ENCODE measurements at regions not wholly inside any gene's neighbourhood (a gene's known extent, or its start where the extent isn't known, plus 50 kb on each side); places are given as distances from the start of the nearest gene placed in this dataset.

DNA sequence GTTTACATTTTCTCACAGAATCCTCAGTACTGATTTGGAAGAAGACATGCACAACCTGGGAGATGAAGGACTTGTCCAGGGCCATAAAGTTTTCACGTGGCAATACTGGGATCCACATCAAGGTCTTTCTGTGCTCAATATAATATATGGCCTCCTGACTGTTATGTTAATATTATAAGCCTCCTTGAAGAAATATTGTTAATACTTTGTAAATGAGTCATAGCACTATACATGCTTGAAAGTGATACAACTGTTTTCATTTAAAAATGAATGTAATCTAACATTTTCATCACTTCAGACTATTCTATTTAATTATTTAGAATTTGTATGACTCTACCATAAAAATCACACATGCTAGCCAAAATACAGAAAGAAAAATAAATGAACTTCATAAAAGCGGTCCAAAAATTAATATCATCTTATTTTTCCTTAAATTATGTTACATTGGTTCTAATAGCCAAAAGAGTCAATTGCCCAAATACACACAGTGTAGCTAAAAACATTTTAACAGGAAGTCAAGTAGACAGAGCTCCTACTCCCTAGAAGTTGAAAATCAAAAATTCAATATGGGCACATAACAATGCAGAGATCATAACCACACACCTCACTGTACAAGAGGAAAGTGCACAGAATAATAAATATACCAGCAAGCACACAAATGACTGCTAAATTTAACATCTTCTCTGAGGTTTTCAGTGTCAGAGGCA lies 188.0 kb upstream of the HDDC2 start:
- no peak for DNase-seq

DNA sequence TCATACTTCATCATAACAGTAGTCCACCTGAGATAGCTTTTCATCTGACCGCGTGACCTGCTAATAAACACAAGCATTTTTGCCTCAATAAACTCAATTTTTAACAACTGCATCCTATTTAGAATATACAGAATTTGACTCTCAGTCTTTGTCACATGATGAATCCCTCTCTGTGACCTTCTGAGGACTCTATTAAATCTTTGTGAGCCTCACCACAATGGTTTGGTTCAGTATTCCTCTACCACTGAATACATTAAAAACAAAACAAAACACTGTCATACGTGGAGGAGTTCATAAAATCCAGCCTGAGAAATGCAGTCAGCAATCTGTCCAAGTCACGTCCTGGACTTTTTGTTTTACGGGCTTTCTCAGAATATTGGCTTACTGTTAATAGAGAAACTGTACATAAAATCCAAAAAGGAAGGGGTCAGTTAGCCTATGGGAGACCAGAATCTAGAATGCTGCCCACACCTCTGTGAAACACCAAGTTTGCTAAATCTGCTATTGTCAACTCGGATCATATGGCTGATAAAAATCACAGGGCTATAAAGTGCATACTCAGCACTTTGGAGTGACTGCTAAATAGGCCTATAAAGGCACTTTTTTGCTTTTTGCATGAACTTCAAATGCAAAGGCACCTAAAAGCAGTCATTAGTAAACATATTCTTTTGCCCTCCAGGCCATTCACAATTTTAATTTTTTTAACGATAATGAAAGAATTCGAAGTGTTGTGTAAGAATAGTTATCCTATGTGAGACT lies 190.3 kb upstream of the HDDC2 start:
- no peak for DNase-seq

- no peak for DNase-seq
Measured at GRCh38 chr6:125498606-125499005, 196.8 kb upstream of the HDDC2 start.

DNA sequence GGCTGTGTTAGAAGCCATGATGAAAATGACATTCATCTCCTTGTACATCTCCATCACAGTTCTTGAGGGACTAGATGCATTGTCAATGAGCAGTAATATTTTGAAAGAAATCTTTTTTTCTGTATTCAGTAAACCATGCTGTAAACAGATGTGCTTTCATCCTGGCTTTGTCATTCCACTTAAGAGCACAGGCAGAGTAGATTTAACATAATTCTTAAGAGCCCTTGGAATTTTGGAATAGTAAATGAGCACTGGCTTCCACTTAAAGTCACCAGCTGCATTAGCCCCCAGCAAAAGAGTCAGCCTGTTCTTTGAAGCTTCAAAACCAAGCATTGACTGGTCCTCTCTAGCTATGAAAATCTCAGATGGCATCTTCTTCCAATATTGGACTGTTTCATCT lies 197.8 kb upstream of the HDDC2 start:
- DNase-seq = no peak

- no peak for DNase-seq
Measured at GRCh38 chr6:125503181-125503580, 201.4 kb upstream of the HDDC2 start.

- DNase-seq = peak in 16 of 58 donors; percentile 1 to 55 (median 6)
Measured at GRCh38 chr6:125507987-125508655, 206.4 kb upstream of the HDDC2 start.

GRCh38 chr6:125508793-125509192 lies 207.0 kb upstream of the HDDC2 start:
- no peak for DNase-seq

DNA sequence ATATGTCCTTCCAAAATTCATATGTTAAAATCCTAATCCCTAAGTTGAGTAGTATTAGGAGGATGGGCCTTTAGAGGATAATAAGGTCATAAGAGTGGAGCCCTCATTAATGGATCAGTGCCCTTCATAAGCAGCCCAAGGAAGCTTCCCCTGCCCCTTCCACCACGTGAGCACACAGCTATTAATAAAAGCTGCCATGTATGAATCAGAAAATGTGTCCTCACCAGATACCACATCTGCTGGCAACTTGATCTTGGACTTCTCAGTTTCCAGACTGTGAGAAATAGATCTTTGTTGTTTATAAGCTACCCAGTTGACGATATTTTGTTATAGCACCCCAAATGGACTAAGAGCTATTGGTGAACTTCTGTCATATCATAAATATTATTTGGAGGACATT lies 207.7 kb upstream of the HDDC2 start:
- DNase-seq = no peak

DNA sequence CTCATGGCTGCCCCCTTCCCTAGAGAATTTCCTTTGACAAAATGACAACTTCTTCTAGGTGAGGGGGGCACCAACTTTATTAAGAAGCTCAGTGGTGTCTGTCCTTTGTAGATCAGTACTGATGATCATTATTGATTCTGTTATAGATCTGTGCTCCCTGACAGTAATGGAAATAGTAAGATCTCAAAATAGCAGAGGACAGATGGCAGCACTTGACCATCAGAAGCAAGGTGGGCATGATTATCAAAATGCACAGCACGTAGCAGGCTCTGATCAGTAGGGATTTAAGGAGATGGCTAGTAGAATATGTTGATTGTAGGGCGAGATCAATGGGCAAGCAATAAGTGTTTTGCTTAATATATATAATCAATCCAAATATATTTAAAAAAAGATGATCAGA lies 208.6 kb upstream of the HDDC2 start:
- no peak for DNase-seq

GRCh38 chr6:125511809-125512396 lies 210.1 kb upstream of the HDDC2 start:
- DNase-seq = no peak

DNA sequence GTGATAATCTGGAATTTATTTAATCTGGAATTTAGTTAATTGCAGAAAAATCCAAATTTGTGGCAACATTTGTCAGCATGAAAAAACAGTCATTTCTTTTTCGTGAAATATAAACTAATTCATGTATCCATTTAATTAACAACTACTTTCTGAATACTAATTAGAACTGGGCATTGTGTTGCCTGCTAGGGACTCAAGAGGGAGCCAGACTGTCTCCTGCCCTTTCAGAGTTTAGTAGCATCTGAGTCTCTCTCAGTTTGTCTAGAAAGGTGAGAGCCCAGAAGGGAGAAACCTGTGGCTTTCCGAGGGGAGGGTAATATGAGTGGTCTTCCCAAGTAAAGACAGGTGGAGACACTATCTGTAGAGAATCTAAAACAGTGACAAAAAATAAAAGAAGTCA lies 210.9 kb upstream of the HDDC2 start:
- no peak for DNase-seq

GRCh38 chr6:125513978-125514377 lies 212.2 kb upstream of the HDDC2 start:
- no peak for DNase-seq

- DNase-seq = no peak
Measured at GRCh38 chr6:125516644-125517043, 214.9 kb upstream of the HDDC2 start.

DNA sequence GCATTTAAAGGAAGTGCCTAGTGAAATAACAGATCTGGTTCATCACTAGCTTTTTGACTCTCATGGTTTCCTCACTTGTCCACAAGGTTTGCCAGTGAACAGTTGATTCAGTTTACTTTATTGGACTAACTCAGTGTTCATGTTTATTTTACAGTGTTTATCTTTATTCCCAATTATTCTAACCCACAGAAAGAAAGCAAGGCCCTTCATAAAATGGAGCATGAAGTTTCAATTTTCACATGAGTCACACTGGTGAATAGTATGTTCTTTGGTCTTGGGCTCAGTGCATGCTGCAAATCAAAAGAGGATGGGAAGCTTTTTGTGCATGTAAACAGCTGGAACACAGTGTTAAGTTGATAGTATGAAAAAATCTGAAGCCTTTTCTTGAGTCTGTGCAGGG lies 217.6 kb upstream of the HDDC2 start:
- no peak for DNase-seq

GRCh38 chr6:125524356-125524755 lies 222.6 kb upstream of the HDDC2 start:
- DNase-seq = no peak

- DNase-seq = no peak
Measured at GRCh38 chr6:125526007-125526720, 223.3 kb upstream of the HEY2 start.

GRCh38 chr6:125528621-125529041 lies 220.8 kb upstream of the HEY2 start:
- DNase-seq = no peak

DNA sequence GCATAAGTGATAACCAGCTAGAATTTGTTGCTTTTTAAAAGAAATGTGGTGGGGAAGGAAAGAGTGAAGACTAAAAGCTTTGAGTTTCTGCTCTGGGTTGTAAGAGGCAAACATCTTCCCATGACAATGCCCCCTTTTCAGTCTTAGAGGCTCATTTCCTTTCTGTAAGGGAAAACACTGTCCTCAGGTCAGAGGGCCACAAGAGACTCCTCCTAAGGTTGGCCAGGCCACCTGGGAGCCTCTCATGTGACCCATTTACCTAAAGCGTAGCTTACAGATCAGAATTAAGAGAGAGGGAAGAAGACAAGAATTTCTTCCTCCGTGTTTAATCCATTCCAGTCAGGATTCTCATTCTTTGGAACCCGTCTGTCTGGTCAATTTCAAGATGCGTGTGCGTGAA lies 220.4 kb upstream of the HEY2 start:
- no peak for DNase-seq

DNA sequence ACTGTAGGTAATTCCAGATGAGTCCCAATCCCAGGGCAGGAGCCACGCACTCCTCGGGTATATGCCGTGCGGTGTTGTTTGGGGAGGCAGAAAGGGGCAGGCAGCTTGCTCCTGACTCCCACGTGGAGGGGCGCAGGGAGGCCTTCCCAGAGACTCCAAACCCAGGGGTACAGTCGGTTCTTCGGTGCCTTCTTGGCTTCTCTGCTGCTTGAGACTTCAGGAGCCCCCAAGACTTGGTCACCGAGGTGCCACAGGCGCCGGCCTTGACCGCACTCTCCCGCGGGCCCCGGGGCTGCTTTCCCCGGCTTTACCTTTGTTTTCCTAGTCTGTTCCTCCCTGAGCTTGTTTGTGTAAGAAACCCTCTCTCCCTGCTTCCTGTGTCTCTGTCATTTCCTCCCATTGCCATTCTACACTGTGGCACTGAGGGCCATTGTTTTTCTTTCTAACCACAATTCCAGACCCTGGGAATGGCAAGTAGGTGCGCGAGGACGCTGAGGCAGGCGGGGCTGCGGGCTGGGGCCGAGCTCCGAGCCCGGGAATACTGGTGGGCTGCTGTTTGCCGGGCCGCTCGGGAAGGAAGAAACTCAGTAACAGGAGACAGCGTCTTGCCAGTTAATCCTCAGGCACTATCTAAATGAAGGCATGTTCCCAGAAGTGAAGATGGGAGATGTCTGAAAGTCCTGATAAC lies 215.6 kb upstream of the HEY2 start:
- peak in 1 of 58 donors; percentile 1 for DNase-seq

DNA sequence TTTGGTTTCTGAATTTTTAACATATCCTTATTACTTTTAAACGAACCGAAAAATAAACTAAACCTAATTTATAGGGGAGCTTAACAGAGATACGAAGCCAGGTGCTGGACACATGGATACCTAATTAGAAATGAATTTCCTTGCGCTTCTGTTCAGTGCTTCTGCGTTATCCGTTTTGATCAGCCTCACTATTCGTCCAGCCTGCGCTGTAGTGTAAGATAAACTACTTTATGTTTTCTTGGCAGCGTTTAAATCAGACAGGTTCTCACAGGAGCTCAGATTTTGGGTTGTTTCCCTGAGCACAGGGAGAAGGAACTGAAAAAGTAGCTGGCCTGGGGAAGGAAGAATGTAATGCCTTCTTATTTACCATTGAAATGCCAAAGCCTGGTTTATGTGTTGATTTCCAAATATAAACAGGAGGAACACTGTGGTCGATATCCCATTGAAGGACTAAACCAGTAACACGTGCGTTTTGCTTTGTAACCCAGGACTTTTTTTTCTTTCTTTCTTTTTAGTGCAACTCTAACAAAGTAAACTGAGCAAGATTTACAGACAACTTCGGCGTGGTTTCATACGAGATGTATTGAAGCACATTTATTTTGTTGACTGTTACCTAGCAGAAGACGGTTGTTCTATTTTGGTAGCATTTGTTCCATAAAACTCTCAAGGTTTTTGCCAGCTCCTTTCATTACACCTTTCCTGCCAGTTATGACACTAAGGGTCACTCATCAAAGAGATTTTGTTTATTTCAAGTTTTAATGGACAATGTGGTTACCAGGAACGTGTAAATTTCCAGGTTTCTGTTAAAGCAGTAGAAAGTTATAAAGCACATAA lies 214.8 kb upstream of the HEY2 start:
- DNase-seq = no peak

Data from anterior cingulate cortex (tissue), 58 donors.